GM10248 (cell line): ENCODE measurements at regions not wholly inside any gene's neighbourhood (a gene's known extent, or its start where the extent isn't known, plus 50 kb on each side); places are given as distances from the start of the nearest gene placed in this dataset.

ENCODE experiments used
- CTCF ChIA-PET: fragments of 300-600 bp; sonication (Branson Sonifier 250); formaldehyde crosslinking; extraction: SDS; loops from one replicate; lab custom pipeline; 2021; ENCODE audit warnings: antibody characterized with exemption; lab: Yijun Ruan, JAX
- POLR2A ChIA-PET: fragments of 350-650 bp; sonication (Branson Sonifier 250); formaldehyde crosslinking; extraction: SDS; loops from one replicate; lab custom pipeline; 2020; ENCODE audit warnings: antibody characterized with exemption; lab: Yijun Ruan, JAX
- DNase-seq: peaks from one replicate; pipeline ENCODE4 v3.0.0; 2012; ENCODE audit errors: extremely low spot score
- CTCF ChIP-seq: IDR thresholded peaks from 2 replicates; pipeline ENCODE4 v1.5.1; 2012; ENCODE audit warnings: mild to moderate bottlenecking, low read depth; ENCODE audit errors: extremely low read depth, missing control alignments, control extremely low read depth

GRCh38 chr9:22244139-22245011 lies 202.2 kb upstream of the DMRTA1 start:
- CTCF ChIA-PET = interaction anchor here (0.6 to 15.3 kb wide), 19 partner anchors 8 to 435 kb away, joined by 3 to 179 read pairs (median 4); partner anchors contain the start of gene CDKN2B
- POLR2A ChIA-PET = interaction anchor here (0.5 kb wide), 1 partner anchor 974 kb away, joined by 8 read pairs; no protein-coding TSS in a partner anchor
- TF ChIP-seq CTCF = peak; percentile 67
- peak; percentile 14 for DNase-seq

GRCh38 chr9:22255337-22255736 lies 191.3 kb upstream of the DMRTA1 start:
- DNase-seq = no peak
- ChIA-PET CTCF (no interaction called here), POLR2A (no interaction called here)
- TF ChIP-seq CTCF = no peak

- no peak for TF ChIP-seq CTCF
- CTCF ChIA-PET = interaction anchor here (1.5 to 1.6 kb wide), 2 partner anchors 12 to 444 kb away, joined by 4 to 13 read pairs; no protein-coding TSS in a partner anchor
- DNase-seq = no peak
- POLR2A ChIA-PET = no interaction called here
These were observed 190.2 kb upstream of the DMRTA1 start for GRCh38 chr9:22256381-22256780.

- POLR2A ChIA-PET = no interaction called here
- DNase-seq = no peak
- TF ChIP-seq CTCF = no peak
- CTCF ChIA-PET = interaction anchor here (1.3 to 1.6 kb wide), 3 partner anchors 11 to 445 kb away, joined by 3 to 13 read pairs (median 4); no protein-coding TSS in a partner anchor
These were observed 189.4 kb upstream of the DMRTA1 start for GRCh38 chr9:22257026-22257816.

GRCh38 chr9:22265038-22265437 lies 181.6 kb upstream of the DMRTA1 start:
- TF ChIP-seq CTCF = no peak
- POLR2A ChIA-PET = no interaction called here
- CTCF ChIA-PET = no interaction called here
- DNase-seq = no peak

- ChIA-PET CTCF (no interaction called here), POLR2A (no interaction called here)
- no peak for DNase-seq
- TF ChIP-seq CTCF = no peak
These were observed 181.1 kb upstream of the DMRTA1 start for GRCh38 chr9:22265534-22265933.
